Adrenal gland (tissue), 9 donors: ENCODE measurements at regions not wholly inside any gene's neighbourhood (a gene's known extent, or its start where the extent isn't known, plus 50 kb on each side); places are given as distances from the start of the nearest gene placed in this dataset.
A peak's percentile ranks its signal among the peaks of the same experiment; 100 is the strongest.

Experiments
- DNase-seq, 7 donors: peaks; one replicate each; pipeline ENCODE4 v3.0.0-alpha.2; 2019 to 2020
- H3K27ac ChIP-seq, 5 donors: fragments of 200-600 bp; sonication (generic) in 4 of 5; 1 replicate in 3 of 5; 2 replicates in 2 of 5; pipeline versions ENCODE4 v1.5.1 to v1.8.0; 2016 to 2020; ENCODE audit warnings: mild to moderate bottlenecking in 1 of 5
- H3K27me3 ChIP-seq: fragments of 200-600 bp; 2 replicates; pipeline ENCODE4 v1.8.0; 2021
- H3K36me3 ChIP-seq, 2 donors: fragments of 200-600 bp; replicated peaks in 1 of 2; 1 replicate in 1 of 2; 2 replicates in 1 of 2; pipeline versions ENCODE4 v1.5.1 to v1.8.0; 2018 to 2022
- H3K4me1 ChIP-seq, 2 donors: fragments of 200-600 bp; replicated peaks in 1 of 2; 1 replicate in 1 of 2; 2 replicates in 1 of 2; pipeline versions ENCODE4 v1.5.1 to v1.8.0; 2018 to 2021
- H3K4me3 ChIP-seq, 4 donors: fragments of 200-600 bp; sonication (generic) in 3 of 4; one replicate each; pipeline ENCODE4 v1.5.1; 2016 to 2018
- H3K9me3 ChIP-seq, 3 donors: fragments of 200-600 bp; sonication (generic) in 1 of 3; replicated peaks in 1 of 3; 1 replicate in 2 of 3; 2 replicates in 1 of 3; pipeline versions ENCODE4 v1.5.1 to v1.8.0; 2016 to 2021
- POLR2A ChIP-seq, 2 donors: fragments of 450-650 bp; IDR thresholded peaks; one replicate each; pipeline ENCODE4 v1.6.1; 2017; ENCODE audit warnings: antibody characterized with exemption in 2 of 2, mild to moderate bottlenecking in 2 of 2, moderate library complexity in 1 of 2
- WGBS, 4 donors: extraction: QIAGEN DNeasy Blood & Tissue Kit in 2 of 4; methylation state at CpG; one replicate each; pipeline versions ENCODE4 v1.1.5 to v1.1.7; 2013 to 2017; 5-methylcytosine and 5-hydroxymethylcytosine counted together
- intact Hi-C, 2 donors: fragments of 100-400 bp; cut with DNase I; formaldehyde crosslinking; loops; one replicate each; pipeline versions ENCODE4 v1.14.1 to v1.15.0; 2022 to 2023
- TF ChIP-seq, protein P1 (sequence below), 6 experiments: fragments of 450-650 bp in 4 of 6; fragments of 200-600 bp in 2 of 6; sonication (generic) in 1 of 6; IDR thresholded peaks; 1 replicate in 5 of 6; 2 replicates in 1 of 6; pipeline versions ENCODE4 v1.5.1 to v1.8.0; 2016 to 2021; ENCODE audit warnings: antibody characterized with exemption in 6 of 6, mild to moderate bottlenecking in 2 of 6, moderate library complexity in 1 of 6
- donor health status: healthy with polysubstance abuse.
- donor health status: Bipolar disorder and iron deficiency.
- donor health status: DM: yes; HTN: yes; CAD: no.
- donor health status: DM: no; HTN: no; CAD: no.
- donor health status: DM: no; HTN: no; CAD: no.

DNA sequence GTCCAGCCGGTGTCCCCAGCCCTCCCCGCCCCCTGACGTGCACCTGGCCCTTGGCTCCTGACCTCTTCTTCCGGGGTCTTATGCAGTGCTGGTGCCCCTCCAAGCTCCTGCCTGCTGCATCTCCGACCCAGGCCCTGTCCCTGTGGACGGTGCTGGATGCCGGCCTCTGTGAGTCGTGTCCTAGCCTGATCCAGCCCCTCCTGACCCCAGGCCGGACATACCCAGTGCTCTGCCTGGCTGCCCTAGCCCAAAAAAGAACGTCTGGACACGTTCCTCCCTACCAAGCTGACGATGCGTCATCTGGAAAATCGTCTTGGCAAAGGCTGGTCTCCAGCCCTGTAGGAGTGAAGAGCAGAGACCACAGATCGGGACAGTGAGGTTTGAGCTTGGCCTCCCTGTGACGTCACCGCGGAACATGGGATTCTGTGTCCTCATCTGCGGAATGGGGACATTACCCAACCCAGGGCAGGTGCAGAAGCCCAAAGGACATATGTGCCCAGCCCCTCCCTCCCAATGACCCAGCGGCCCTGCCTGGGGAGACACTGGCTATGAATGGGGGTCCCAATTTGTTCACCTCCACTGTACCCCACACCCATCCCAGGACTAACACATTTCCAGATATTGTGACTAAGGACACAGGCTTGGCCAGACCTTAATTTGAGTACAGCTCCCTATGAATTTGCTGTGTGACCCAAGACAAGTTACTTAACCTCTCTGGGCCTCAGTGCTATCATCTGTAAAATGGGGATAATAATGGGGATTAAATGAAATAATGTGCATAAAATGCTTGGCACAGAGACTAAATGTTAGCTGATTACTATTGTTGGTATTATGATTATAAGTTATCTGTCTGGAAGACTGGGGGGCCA is 51.0 kb upstream of the BCL11B start:
- intact Hi-C loops, result no loop called here
- H3K27ac ChIP-seq, result no peak overlapping the region
- H3K4me3 ChIP-seq, result no peak overlapping the region
- no peaks in the 10 kb centered on the region for H3K27me3 ChIP-seq
- 69 to 89% (median 70%) methylated on average over 10 to 20 of the region's 20 CpGs for WGBS, 4 donors
- TF ChIP-seq POLR2A (IDR thresholded peaks at IDR 0.05), result no peak
- TF ChIP-seq, protein P1, sequence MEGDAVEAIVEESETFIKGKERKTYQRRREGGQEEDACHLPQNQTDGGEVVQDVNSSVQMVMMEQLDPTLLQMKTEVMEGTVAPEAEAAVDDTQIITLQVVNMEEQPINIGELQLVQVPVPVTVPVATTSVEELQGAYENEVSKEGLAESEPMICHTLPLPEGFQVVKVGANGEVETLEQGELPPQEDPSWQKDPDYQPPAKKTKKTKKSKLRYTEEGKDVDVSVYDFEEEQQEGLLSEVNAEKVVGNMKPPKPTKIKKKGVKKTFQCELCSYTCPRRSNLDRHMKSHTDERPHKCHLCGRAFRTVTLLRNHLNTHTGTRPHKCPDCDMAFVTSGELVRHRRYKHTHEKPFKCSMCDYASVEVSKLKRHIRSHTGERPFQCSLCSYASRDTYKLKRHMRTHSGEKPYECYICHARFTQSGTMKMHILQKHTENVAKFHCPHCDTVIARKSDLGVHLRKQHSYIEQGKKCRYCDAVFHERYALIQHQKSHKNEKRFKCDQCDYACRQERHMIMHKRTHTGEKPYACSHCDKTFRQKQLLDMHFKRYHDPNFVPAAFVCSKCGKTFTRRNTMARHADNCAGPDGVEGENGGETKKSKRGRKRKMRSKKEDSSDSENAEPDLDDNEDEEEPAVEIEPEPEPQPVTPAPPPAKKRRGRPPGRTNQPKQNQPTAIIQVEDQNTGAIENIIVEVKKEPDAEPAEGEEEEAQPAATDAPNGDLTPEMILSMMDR (IDR thresholded peaks at IDR 0.05), result no peak
- H3K4me1 ChIP-seq, result no peaks in the 10 kb centered on the region
- H3K36me3 ChIP-seq, result no peaks in the 10 kb centered on the region
- DNase-seq, result peak in 1 of 7 donors; percentile 24
- H3K9me3 ChIP-seq, result no peaks in the 10 kb centered on the region

DNA sequence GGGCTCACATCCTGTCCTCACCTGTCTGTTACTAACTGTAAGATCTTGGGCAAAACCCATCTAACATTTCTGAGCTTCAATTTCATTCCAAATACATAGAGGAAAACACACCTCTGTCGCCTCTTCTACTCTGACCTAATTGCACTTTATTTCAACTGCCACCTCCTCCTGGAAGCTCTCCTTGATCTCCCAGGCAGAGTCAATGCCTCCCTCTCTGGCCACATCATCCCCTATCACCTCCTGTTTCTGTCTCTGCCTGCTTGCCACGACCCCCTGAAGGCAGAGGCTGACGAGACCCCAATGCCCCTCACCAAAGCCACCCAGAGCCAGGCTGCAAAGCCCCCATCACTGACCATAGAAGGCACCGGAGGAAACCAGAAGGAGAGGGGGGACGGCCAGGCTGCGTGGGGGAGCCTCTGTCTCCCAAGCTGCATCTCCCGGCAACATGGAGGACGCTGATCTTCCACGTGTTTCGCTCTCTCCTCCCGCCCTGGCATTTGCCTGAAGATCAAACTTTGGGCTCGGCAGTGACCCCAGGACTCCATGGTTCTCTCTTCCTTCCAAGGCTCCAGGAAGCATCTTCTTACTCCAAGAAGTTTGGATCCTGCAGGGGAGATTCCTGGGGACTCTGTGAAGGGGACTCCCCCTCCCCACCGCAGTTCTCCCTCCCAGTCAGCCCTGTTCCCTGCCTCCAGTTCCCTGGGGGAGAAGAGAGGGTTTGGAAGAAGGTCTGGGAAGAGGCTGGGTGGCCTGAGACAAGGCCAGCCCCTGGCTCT is 50.1 kb upstream of the BCL11B start:
- 70 to 84% (median 72%) methylated on average over 10 to 13 of the region's 13 CpGs for WGBS, 4 donors
- no peaks in the 10 kb centered on the region for H3K4me1 ChIP-seq
- intact Hi-C loops, result no loop called here

More for the DNA sequence above, 50.1 kb upstream of the BCL11B start:
- Histone ChIP-seq H3K27me3 (no peaks in the 10 kb centered on the region), H3K4me3 (no peak overlapping the region), H3K36me3 (no peaks in the 10 kb centered on the region), H3K9me3 (no peaks in the 10 kb centered on the region), H3K27ac (no peak overlapping the region)
- peak in 1 of 7 donors; percentile 28 for DNase-seq
- TF ChIP-seq POLR2A (IDR thresholded peaks at IDR 0.05), result no peak
- TF ChIP-seq, protein P1 (IDR thresholded peaks at IDR 0.05), result no peak
